Neuron (in vitro differentiated cells): ENCODE measurements at regions not wholly inside any gene's neighbourhood (a gene's known extent, or its start where the extent isn't known, plus 50 kb on each side); places are given as distances from the start of the nearest gene placed in this dataset.
"Not testable (repeated sequence)": the region's sequence is repeated elsewhere in the genome, so short reads cannot be mapped to it uniquely, and the experiment has no call there.

ENCODE experiments used
- H2AFZ ChIP-seq: one replicate; pipeline ENCODE4 v1.6.1; 2013; ENCODE audit warnings: low read depth, mild to moderate bottlenecking, inconsistent platforms, low read length, moderate library complexity
- H3K27me3 ChIP-seq: one replicate; pipeline ENCODE4 v1.6.1; 2013; ENCODE audit warnings: low read length; ENCODE audit not compliant: insufficient read depth
- H3K36me3 ChIP-seq: one replicate; pipeline ENCODE4 v1.6.1; 2013; ENCODE audit warnings: low read length; ENCODE audit not compliant: insufficient read depth
- H3K4me1 ChIP-seq: one replicate; pipeline ENCODE4 v1.6.1; 2013; ENCODE audit warnings: low read length; ENCODE audit not compliant: insufficient read depth
- H3K4me3 ChIP-seq: 2 replicates; pipeline ENCODE4 v1.5.1; 2013; ENCODE audit warnings: mild to moderate bottlenecking, low read length, moderate library complexity
- H3K9me3 ChIP-seq: one replicate; pipeline ENCODE4 v1.6.1; 2013; ENCODE audit warnings: low read length

DNA sequence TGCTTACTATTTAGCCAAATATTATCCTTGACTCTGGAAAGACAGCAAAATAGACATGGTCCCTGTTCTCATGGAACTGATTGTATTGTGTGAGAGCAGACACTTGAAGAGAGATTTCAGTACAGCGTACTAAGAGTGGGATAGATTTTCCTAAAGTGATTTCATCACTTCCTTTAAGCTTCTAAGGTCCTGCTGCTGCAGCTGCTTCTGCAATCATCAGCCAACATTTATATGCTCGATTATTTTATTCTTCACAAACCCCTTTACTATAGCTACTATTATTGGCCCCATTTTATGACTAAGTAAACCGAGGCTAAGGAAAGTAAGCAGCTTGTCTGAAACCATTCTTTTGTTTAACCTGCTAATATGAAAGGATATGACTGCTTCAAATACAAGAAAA is 137.7 kb downstream of the SPATA31D1 start:
- H3K9me3 ChIP-seq = no peaks in the 10 kb centered on the region
- no peak overlapping the region for H2AFZ ChIP-seq
- no peaks in the 10 kb centered on the region for H3K27me3 ChIP-seq
- H3K36me3 ChIP-seq = no peaks in the 10 kb centered on the region
- no peaks in the 10 kb centered on the region for H3K4me1 ChIP-seq
- H3K4me3 ChIP-seq = no peak overlapping the region

GRCh38 chr9:82127465-82127864 is 138.9 kb downstream of the SPATA31D1 start:
- Histone ChIP-seq H3K36me3 (no peaks in the 10 kb centered on the region), H2AFZ (no peak overlapping the region)

GRCh38 chr9:82128011-82128696 is 139.6 kb downstream of the SPATA31D1 start:
- no peaks in the 10 kb centered on the region for H3K36me3 ChIP-seq
- no peaks in the 10 kb centered on the region for H3K9me3 ChIP-seq
- no peak overlapping the region for H2AFZ ChIP-seq
- H3K4me3 ChIP-seq = no peak overlapping the region
- no peaks in the 10 kb centered on the region for H3K27me3 ChIP-seq
- no peaks in the 10 kb centered on the region for H3K4me1 ChIP-seq

More at GRCh38 chr9:82127465-82127864, 138.9 kb downstream of the SPATA31D1 start:
- H3K4me3 ChIP-seq = no peak overlapping the region
- H3K9me3 ChIP-seq = no peaks in the 10 kb centered on the region
- no peaks in the 10 kb centered on the region for H3K27me3 ChIP-seq
- no peaks in the 10 kb centered on the region for H3K4me1 ChIP-seq

DNA sequence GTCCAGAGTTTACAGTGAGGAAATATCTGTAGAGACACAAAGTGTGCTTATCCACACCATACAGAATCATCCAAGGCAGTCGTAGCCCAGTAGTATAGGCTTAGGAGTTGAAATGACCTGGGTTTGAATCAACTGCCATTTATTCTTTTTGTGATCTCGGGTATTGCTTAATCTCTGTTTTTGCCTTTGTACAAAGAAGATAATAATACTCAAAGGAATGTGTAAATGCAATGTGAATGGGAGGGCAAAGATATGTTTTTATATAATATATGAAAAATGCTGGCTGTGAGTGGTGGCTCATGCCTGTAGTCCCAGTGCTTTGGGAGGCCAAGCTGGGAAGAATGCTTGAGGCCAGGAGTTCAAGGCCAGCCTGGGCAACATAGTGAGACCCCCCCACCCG is 141.1 kb downstream of the SPATA31D1 start:
- Histone ChIP-seq H2AFZ (no peak overlapping the region), H3K27me3 (no peaks in the 10 kb centered on the region), H3K36me3 (no peaks in the 10 kb centered on the region), H3K4me3 (no peak overlapping the region), H3K4me1 (no peaks in the 10 kb centered on the region), H3K9me3 (no peaks in the 10 kb centered on the region)

GRCh38 chr9:82130331-82131042 is 141.9 kb downstream of the SPATA31D1 start:
- Histone ChIP-seq H3K4me1 (no peaks in the 10 kb centered on the region), H3K27me3 (no peaks in the 10 kb centered on the region), H3K36me3 (no peaks in the 10 kb centered on the region), H3K9me3 (no peaks in the 10 kb centered on the region), H2AFZ (no peak overlapping the region), H3K4me3 (no peak overlapping the region)

DNA sequence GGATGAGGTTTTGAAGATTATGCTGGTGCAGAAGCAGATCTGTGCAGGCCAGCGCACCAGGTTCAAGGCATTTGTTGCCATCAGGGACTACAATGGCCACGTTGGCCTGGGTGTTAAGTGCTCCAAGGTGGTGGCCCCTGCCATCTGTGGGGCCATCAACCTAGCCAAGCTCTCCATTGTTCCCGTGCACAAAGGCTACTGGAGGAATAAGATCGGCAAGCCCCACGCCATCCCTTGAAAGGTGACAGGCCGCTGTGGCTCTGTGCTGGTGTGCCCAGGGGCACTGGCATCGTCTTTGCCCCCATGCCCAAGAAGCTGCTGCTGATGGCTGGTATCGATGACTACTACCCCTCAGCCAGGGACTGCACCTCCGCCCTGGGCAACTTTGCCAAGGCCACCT is 142.5 kb downstream of the SPATA31D1 start:
- H3K27me3 ChIP-seq = no peaks in the 10 kb centered on the region

DNA sequence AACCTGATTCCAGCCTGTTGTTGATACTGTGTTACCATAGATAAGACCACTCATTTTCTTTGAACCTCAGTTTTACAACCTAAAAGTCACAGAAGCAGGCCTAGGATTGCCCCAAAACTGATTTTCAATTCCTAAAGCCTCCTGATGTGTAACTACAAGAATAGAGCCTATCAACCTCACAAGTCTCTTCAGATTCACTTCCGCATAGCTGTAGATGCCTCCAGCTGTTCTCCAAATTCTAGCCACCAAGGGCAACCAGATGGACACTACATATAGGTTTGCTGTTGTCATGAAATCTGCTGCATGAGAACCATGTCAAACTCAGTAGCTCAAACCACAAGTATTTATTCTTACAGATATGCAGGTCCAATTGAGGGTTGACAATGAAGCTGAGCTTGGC is 143.5 kb downstream of the SPATA31D1 start:
- Histone ChIP-seq H3K36me3 (no peaks in the 10 kb centered on the region), H3K4me3 (no peak overlapping the region), H3K9me3 (no peaks in the 10 kb centered on the region), H3K27me3 (no peaks in the 10 kb centered on the region), H2AFZ (no peak overlapping the region), H3K4me1 (no peaks in the 10 kb centered on the region)

More for the DNA sequence above, 142.5 kb downstream of the SPATA31D1 start:
- Histone ChIP-seq H3K4me1 (no peaks in the 10 kb centered on the region), H3K4me3 (no peak overlapping the region), H2AFZ (no peak overlapping the region), H3K36me3 (no peaks in the 10 kb centered on the region), H3K9me3 (no peaks in the 10 kb centered on the region)

DNA sequence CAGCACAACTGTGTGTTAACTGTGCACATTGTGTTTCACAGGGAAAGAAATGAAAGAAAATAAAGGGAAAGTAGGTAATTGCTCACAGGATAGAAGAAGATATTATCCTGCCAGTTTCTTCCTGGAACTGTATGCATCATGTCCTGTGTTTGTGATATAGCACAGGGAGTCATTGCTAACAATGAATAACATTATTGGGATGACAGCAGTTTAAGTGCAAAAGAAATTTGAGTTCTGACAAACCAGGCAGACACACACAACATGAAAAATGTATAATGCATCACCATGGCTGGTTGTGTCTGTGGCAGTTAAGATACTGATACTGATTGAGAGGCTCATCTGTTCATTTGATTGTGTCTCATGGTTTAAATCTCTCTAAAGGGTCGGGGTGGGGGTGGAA is 145.4 kb downstream of the SPATA31D1 start:
- no peak overlapping the region for H3K4me3 ChIP-seq
- H3K9me3 ChIP-seq = no peaks in the 10 kb centered on the region
- no peaks in the 10 kb centered on the region for H3K36me3 ChIP-seq
- H2AFZ ChIP-seq = no peak overlapping the region
- no peaks in the 10 kb centered on the region for H3K27me3 ChIP-seq
- H3K4me1 ChIP-seq = no peaks in the 10 kb centered on the region

GRCh38 chr9:82135106-82135505 is 146.5 kb downstream of the SPATA31D1 start:
- H3K4me3 ChIP-seq = no peak overlapping the region
- no peaks in the 10 kb centered on the region for H3K27me3 ChIP-seq
- H3K36me3 ChIP-seq = no peaks in the 10 kb centered on the region
- no peak overlapping the region for H2AFZ ChIP-seq
- H3K4me1 ChIP-seq = no peaks in the 10 kb centered on the region
- no peaks in the 10 kb centered on the region for H3K9me3 ChIP-seq

GRCh38 chr9:82138081-82138480 is 149.5 kb downstream of the SPATA31D1 start:
- not testable (repeated sequence) for H3K4me3 ChIP-seq, H3K27me3 ChIP-seq, H3K36me3 ChIP-seq, H2AFZ ChIP-seq, H3K9me3 ChIP-seq, H3K4me1 ChIP-seq

DNA sequence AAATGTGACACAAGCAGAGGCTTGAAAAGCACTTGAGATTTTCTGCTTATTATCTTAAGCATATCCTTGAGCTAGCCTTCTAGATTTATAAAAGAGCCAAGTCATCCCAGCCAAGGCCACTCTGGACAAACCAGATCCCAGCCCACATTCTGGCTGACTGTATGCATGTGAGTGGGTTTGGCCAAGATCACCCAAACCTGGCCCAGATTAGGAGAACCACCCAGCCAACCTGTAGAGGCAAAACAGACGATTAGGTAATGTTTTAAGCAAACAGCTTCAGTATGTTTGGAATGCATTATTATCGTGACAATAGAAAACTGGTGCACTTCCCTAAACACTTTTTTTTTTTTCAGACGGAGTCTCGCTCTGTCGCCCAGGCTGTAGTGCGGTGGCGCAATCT is 151.9 kb downstream of the SPATA31D1 start:
- H3K27me3 ChIP-seq = no peaks in the 10 kb centered on the region

DNA sequence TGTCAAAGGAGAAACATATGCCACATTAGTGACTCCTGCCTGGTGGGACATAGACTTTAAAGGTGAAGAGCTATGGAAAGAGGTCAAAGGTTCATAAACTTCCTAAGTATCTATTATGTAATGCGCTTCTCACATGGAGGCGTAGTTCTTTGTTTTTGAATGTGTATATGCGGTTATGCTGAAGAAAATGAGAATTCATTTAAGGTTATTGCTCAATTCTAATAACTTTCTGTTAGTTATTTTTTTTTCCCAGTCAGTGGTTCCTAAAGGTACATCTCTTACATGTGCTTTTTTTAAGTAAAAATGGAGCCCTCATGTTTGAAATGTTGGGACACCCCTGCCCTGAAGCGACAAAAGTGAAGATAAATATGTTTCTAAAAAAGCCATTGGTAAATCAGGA is 156.2 kb downstream of the SPATA31D1 start:
- Histone ChIP-seq H3K27me3 (no peaks in the 10 kb centered on the region), H2AFZ (no peak overlapping the region), H3K4me1 (no peaks in the 10 kb centered on the region), H3K9me3 (no peaks in the 10 kb centered on the region), H3K4me3 (no peak overlapping the region), H3K36me3 (no peaks in the 10 kb centered on the region)

More for the DNA sequence above, 151.9 kb downstream of the SPATA31D1 start:
- H2AFZ ChIP-seq = no peak overlapping the region
- H3K36me3 ChIP-seq = no peaks in the 10 kb centered on the region
- H3K9me3 ChIP-seq = no peaks in the 10 kb centered on the region
- no peak overlapping the region for H3K4me3 ChIP-seq
- H3K4me1 ChIP-seq = no peaks in the 10 kb centered on the region

DNA sequence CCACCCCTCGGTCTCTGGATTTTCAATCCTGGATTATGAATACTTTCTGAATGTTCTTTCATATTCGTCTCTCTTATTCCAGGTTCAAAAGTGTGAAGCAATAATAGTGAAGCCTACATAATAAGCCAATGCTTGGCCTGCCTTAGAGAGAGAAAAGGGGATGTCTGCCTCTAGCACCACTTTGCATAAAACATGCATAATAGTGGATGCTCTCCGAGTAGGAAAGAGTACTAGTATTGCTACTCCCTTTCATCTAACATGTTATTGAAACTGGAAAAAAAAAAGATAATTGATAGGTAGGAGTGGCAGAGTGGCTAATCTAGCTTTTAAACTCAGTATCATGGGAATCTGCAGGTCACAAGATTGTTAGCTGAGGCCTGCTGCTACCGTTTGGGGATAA is 158.1 kb downstream of the SPATA31D1 start:
- Histone ChIP-seq H3K4me1 (no peaks in the 10 kb centered on the region), H2AFZ (no peak overlapping the region), H3K36me3 (no peaks in the 10 kb centered on the region), H3K9me3 (no peaks in the 10 kb centered on the region), H3K27me3 (no peaks in the 10 kb centered on the region), H3K4me3 (no peak overlapping the region)
